Body of pancreas (tissue), 4 donors: ENCODE measurements at regions not wholly inside any gene's neighbourhood (a gene's known extent, or its start where the extent isn't known, plus 50 kb on each side); places are given as distances from the start of the nearest gene placed in this dataset.
"Not testable (repeated sequence)": the region's sequence is repeated elsewhere in the genome, so short reads cannot be mapped to it uniquely, and the experiment has no call there.

ENCODE experiments used
- ATAC-seq: fragments of 150-250 bp; one replicate; pipeline ENCODE4 v1.9.1; 2016
- DNase-seq, 4 donors: peaks; one replicate each; pipeline ENCODE4 v3.0.0-alpha.2; 2019
- H3K27ac ChIP-seq, 4 donors: fragments of 200-600 bp; sonication (generic); 1 replicate in 3 of 4; 2 replicates in 1 of 4; pipeline versions ENCODE4 v1.5.1 to v1.6.1; 2016 to 2019; ENCODE audit warnings: mild to moderate bottlenecking in 1 of 4, mixed read lengths in 1 of 4, moderate library complexity in 1 of 4
- H3K27me3 ChIP-seq, 2 donors: fragments of 200-600 bp; sonication (generic); one replicate each; pipeline ENCODE4 v1.6.0; 2016; ENCODE audit warnings: mild to moderate bottlenecking in 1 of 2
- H3K36me3 ChIP-seq, 2 donors: fragments of 200-600 bp; sonication (generic); replicated peaks in 1 of 2; 2 replicates each; pipeline ENCODE4 v1.5.1; 2016; ENCODE audit warnings: low read depth in 2 of 2; ENCODE audit not compliant: insufficient read depth in 1 of 2
- H3K4me1 ChIP-seq: fragments of 200-600 bp; sonication (generic); one replicate; pipeline ENCODE4 v1.6.0; 2016
- H3K4me3 ChIP-seq, 2 donors: fragments of 200-600 bp; sonication (generic); 1 replicate in 1 of 2; 2 replicates in 1 of 2; pipeline ENCODE4 v1.5.1; 2016 to 2019
- H3K9me3 ChIP-seq, 3 donors: fragments of 200-600 bp; sonication (generic); 1 replicate in 2 of 3; 2 replicates in 1 of 3; pipeline ENCODE4 v1.5.1; 2016
- POLR2A ChIP-seq, 3 donors: fragments of 450-650 bp; IDR thresholded peaks; one replicate each; pipeline ENCODE4 v1.6.1; 2016; ENCODE audit warnings: antibody characterized with exemption in 3 of 3, mild to moderate bottlenecking in 2 of 3
- WGBS, 2 donors: methylation state at CpG; one replicate each; pipeline ENCODE4 v1.1.5; 2017; 5-methylcytosine and 5-hydroxymethylcytosine counted together
- intact Hi-C: fragments of 100-400 bp; cut with DNase I; formaldehyde crosslinking; loops from one replicate; pipeline ENCODE4 v1.15.1; 2023
- TF ChIP-seq, protein P1 (sequence below), 7 experiments: fragments of 450-650 bp in 4 of 7; fragments of 200-600 bp in 3 of 7; sonication (generic) in 3 of 7; IDR thresholded peaks; one replicate each; pipeline ENCODE4 v1.5.1; 2016 to 2019; ENCODE audit warnings: antibody characterized with exemption in 7 of 7

DNA sequence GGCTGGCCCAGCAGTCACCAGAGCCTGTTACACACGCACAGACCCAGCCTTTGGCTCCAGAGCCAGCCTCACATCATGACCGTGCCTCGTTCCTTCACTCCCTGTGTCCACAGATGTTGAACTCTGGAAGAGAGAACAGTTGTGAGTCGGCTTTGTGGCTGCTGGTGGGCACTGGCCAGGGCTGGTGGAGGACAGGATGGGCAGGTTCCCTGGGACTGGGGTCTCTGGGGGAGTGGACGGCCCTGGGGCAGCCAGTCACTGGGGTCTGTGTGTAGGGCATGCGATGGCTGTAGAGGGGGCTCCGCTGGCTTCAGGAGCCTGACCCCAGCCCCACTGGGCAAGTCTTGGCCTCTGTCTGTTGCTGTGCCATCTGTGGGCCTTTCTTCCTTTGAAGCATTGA lies 1070.1 kb downstream of the BRD1 start:
- ATAC-seq (no peak), DNase-seq (no peak)
- no peak overlapping the region for H3K4me3 ChIP-seq
- WGBS, 2 donors, result 44 to 52% methylated on average over 6 to 7 of the region's 7 CpGs
- TF ChIP-seq POLR2A (IDR thresholded peaks at IDR 0.05), result no peak
- TF ChIP-seq, protein P1, sequence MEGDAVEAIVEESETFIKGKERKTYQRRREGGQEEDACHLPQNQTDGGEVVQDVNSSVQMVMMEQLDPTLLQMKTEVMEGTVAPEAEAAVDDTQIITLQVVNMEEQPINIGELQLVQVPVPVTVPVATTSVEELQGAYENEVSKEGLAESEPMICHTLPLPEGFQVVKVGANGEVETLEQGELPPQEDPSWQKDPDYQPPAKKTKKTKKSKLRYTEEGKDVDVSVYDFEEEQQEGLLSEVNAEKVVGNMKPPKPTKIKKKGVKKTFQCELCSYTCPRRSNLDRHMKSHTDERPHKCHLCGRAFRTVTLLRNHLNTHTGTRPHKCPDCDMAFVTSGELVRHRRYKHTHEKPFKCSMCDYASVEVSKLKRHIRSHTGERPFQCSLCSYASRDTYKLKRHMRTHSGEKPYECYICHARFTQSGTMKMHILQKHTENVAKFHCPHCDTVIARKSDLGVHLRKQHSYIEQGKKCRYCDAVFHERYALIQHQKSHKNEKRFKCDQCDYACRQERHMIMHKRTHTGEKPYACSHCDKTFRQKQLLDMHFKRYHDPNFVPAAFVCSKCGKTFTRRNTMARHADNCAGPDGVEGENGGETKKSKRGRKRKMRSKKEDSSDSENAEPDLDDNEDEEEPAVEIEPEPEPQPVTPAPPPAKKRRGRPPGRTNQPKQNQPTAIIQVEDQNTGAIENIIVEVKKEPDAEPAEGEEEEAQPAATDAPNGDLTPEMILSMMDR (IDR thresholded peaks at IDR 0.05), result no peak
- no peaks in the 10 kb centered on the region for H3K4me1 ChIP-seq
- H3K36me3 ChIP-seq, result no peaks in the 10 kb centered on the region
- no peaks in the 10 kb centered on the region for H3K27me3 ChIP-seq
- H3K27ac ChIP-seq, result no peak overlapping the region
- intact Hi-C loops, result no loop called here
- H3K9me3 ChIP-seq, result no peaks in the 10 kb centered on the region

DNA sequence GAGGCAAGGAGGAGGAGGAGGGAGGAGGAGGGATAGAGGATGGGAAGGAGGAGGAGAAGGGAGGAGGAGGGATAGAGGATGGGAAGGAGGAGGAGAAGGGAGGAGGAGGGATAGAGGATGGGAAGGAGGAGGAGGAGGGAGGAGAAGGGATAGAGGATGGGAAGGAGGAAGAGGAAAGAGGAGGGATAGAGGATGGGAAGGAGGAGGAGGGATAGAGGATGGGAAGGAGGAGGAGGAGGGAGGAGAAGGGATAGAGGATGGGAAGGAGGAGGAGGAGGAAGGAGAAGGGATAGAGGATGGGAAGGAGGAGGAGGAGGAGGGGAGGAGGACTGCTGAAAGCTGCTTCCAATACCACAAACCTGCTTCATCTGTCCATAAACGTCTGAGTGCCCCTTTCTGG lies 1070.5 kb downstream of the BRD1 start:
- WGBS, 2 donors, result 8% methylated on average over 1 of the region's 1 CpG; no CpG with 5 or more reads in 1 of the 2 donors
- H3K4me1 ChIP-seq, H3K4me3 ChIP-seq, ATAC-seq, H3K27ac ChIP-seq, DNase-seq, H3K36me3 ChIP-seq, H3K9me3 ChIP-seq, intact Hi-C loops, H3K27me3 ChIP-seq: not testable (repeated sequence)

DNA sequence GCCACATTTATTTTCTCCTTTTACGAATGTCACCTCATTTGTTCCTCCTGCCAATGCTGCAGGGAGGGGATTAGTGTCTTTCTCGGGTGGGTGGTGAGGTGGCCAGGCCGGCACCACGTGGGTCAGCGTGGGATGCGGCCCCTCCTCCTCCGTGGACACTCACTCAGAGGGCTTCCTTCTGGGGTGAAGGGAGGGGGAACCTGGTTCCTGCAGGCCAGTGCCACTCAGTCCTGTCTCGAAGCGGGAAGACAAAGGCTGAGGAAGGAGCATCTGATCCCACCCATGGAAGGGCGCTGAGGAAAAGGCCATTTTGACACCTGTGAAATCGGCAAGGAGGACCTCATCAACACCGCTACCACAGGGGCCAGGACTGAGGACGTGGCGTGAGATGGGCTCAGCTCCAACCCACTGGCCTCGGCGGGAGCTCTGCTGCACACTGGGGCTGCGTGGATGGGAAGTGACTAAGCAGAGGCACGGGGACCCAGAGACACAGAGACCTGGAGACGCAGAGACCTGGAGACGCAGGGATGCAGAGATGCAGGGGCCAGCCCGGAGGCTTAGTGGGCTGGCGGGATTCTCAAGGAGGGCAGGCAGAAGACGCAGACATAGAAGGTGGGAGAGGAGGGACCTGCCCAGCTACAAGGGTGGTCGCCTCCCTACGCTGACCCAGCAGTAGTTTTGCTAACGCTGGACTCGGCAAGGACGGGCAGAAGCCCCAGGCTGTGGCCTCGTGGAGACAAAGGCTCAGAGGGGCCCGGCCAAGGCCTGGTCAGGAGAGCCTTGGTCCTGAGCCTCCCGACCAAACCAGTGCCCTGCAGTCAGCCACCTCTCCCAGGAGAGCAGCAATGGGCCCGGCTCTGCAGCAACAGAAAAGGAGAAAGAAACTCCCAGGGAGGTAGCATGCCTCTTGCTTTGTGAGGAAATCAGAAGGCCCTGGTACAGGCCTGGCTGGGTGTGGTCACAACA lies 1071.2 kb downstream of the BRD1 start:
- WGBS, 2 donors, result 59 to 62% methylated on average over 27 to 32 of the region's 32 CpGs
- DNase-seq (no peak), ATAC-seq (no peak)
- H3K27ac ChIP-seq, result no peak overlapping the region
- no peaks in the 10 kb centered on the region for H3K9me3 ChIP-seq
- TF ChIP-seq POLR2A (IDR thresholded peaks at IDR 0.05), result no peak
- TF ChIP-seq, protein P1 (IDR thresholded peaks at IDR 0.05), result no peak
- no peaks in the 10 kb centered on the region for H3K27me3 ChIP-seq
- intact Hi-C loops, result no loop called here
- H3K4me3 ChIP-seq, result no peak overlapping the region
- no peaks in the 10 kb centered on the region for H3K4me1 ChIP-seq
- H3K36me3 ChIP-seq, result no peaks in the 10 kb centered on the region

DNA sequence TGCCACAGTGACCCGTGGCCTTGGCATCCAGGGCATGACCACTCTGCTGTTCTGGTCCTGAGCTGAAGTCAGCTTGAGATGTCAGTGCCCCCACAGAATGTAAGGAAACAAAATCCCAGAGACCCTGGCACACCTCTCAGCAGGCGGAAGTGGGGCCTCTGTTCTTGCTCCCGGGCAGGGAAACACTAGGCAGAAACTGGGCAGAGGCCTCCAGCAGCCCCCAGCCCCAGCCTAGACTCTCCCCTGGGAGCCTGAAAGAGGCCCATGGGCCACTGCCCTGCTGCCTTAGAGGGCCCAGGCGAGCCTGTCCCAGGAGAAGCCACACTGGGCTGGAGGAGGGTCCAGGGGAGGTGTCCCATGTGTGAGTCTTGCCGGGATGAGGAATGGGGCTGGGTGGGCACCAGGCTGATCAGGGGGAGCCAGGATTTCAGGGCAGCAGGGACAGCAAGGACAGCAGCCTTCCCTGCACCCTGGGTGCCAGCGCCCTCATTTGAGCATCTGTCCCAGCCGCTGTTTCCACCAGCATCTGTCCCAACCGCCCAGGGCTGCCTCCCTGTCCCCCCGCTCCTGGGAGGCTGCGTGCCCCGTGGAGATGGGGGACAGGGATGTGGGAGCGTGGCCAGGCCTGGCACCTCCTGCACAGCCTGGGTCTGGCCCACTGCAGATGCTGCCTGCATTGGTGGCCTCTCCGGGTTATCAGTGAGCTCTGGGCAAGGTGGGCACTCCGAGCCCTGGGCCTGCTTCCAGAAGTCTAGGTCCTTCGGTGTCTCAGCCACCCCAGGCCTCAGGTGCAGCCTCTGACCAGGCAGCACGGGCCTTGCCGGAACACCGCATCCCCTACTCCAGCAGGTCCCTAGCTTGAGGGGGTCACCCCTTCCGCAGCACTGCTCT lies 1072.4 kb downstream of the BRD1 start:
- no peak for TF ChIP-seq POLR2A (IDR thresholded peaks at IDR 0.05)
- TF ChIP-seq, protein P1 (IDR thresholded peaks at IDR 0.05), result no peak
- H3K27ac ChIP-seq, result no peak overlapping the region
- no peaks in the 10 kb centered on the region for H3K27me3 ChIP-seq
- 65 to 76% methylated on average over 9 to 18 of the region's 19 CpGs for WGBS, 2 donors
- DNase-seq (no peak), ATAC-seq (no peak)
- intact Hi-C loops, result no loop called here
- H3K4me1 ChIP-seq, result no peaks in the 10 kb centered on the region
- no peaks in the 10 kb centered on the region for H3K36me3 ChIP-seq
- no peak overlapping the region for H3K4me3 ChIP-seq
- no peaks in the 10 kb centered on the region for H3K9me3 ChIP-seq

DNA sequence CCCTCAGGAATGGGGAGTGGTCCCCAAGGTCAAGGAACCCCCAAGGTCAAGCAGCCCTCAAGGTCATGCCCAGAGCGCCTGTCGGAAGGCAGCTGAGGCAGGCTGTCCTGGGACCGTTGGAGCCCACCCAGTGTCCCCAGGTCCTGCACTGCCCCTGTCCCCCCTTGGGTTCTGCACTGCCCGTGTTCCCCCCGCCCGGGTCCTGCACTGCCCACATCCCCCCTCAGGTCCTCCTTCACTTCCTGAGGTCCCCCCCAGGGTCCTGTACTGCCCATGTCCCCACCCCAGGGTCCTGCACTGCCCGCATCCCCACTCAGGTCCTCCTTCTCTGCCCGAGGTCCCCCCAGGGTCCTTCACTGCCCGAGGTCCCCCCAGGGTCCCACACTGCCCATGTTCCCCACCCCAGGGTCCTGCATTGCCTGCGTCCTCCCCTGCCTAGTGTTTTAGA lies 1073.0 kb downstream of the BRD1 start:
- DNase-seq (no peak), ATAC-seq (no peak)
- Histone ChIP-seq H3K9me3 (no peaks in the 10 kb centered on the region), H3K4me1 (no peaks in the 10 kb centered on the region), H3K36me3 (no peaks in the 10 kb centered on the region), H3K4me3 (no peak overlapping the region), H3K27ac (no peak overlapping the region), H3K27me3 (no peaks in the 10 kb centered on the region)
- 71 to 79% methylated on average over 3 to 10 of the region's 10 CpGs for WGBS, 2 donors
- intact Hi-C loops, result loop anchor here (5.0 kb wide), 1 partner anchor 48 kb away; no protein-coding TSS in a partner anchor
- TF ChIP-seq, protein P1 (IDR thresholded peaks at IDR 0.05), result no peak
- TF ChIP-seq POLR2A (IDR thresholded peaks at IDR 0.05), result no peak
